ENCODE measurements at regions not wholly inside any gene's neighbourhood (a gene's known extent, or its start where the extent isn't known, plus 50 kb on each side); places are given as distances from the start of the nearest gene placed in this dataset.

DNA sequence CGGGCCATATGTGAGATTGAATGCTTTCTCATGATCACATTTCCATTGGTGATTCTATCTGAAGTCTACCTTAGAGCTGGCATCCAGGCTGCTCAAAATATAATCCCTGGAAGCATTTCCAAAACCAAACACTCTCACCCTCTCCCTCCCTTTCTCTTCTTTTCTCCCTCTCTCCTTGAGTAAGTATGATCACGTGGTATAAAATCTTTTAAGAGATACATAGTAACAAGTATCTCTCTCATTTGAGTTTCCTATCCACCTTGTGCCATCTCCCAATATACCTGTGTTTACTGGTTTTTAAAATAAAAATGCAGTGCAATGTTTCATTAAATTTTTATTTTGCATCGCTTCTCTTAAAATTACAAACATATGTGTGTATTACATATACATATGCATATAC is 350.9 kb upstream of the KCNH8 start:
- Mint-ChIP-seq H3K4me3 (no peak overlapping the region), H3K36me3 (no peaks in the 10 kb centered on the region), H3K27ac (no peak overlapping the region), H3K9me3 (no peaks in the 10 kb centered on the region), H3K4me1 (no peaks in the 10 kb centered on the region), H3K27me3 (ENCODE audit: low read depth in 2 of 2) (peaks cover 2 to 6% of the 10 kb centered on the region in 2 donors)
- no peak overlapping the region for H3K4me3 ChIP-seq (ENCODE audit: low read length)
- H3K27ac ChIP-seq (ENCODE audit: low read length): no peak overlapping the region
- H3K27me3 ChIP-seq (ENCODE audit: control insufficient read depth, insufficient read depth, low read length): no peaks in the 10 kb centered on the region
- no peaks in the 10 kb centered on the region for H3K4me1 ChIP-seq (ENCODE audit: control insufficient read depth, insufficient read depth, low read length)
- no peaks in the 10 kb centered on the region for H3K9me3 ChIP-seq (ENCODE audit: control insufficient read depth, insufficient read depth, low read length)
- TF ChIP-seq, protein P1, sequence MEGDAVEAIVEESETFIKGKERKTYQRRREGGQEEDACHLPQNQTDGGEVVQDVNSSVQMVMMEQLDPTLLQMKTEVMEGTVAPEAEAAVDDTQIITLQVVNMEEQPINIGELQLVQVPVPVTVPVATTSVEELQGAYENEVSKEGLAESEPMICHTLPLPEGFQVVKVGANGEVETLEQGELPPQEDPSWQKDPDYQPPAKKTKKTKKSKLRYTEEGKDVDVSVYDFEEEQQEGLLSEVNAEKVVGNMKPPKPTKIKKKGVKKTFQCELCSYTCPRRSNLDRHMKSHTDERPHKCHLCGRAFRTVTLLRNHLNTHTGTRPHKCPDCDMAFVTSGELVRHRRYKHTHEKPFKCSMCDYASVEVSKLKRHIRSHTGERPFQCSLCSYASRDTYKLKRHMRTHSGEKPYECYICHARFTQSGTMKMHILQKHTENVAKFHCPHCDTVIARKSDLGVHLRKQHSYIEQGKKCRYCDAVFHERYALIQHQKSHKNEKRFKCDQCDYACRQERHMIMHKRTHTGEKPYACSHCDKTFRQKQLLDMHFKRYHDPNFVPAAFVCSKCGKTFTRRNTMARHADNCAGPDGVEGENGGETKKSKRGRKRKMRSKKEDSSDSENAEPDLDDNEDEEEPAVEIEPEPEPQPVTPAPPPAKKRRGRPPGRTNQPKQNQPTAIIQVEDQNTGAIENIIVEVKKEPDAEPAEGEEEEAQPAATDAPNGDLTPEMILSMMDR (IDR thresholded peaks at IDR 0.05): no peak
- no peaks in the 10 kb centered on the region for H3K36me3 ChIP-seq (ENCODE audit: control insufficient read depth, insufficient read depth, low read length)
- 96% methylated on average over 2 of the region's 3 CpGs for WGBS (ENCODE audit: insufficient coverage)
- intact Hi-C loops (cut with micrococcal nuclease): no loop called here
- DNase-seq (no peak), ATAC-seq (no peak)

DNA sequence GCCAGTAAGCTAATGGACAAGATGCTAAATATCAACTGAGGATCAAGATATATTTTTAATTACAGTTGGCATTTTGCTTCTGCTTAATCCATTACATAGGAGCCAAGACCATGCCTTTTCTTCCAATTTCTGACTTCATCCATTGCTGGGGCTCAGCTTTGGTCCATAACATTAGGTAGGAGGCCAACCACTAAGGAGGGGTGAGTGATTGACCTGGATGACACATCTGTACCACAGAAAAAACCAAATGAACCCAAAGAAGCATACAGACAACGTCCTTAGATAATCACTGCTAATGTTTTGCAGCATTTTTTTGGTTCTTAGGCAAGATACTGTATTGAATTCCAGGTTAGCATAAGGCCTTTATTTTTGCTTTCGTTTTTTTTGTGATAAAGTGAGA is 353.2 kb upstream of the KCNH8 start:
- Histone ChIP-seq H3K27ac (ENCODE audit: low read length) (no peak overlapping the region), H3K36me3 (ENCODE audit: control insufficient read depth, insufficient read depth, low read length) (no peaks in the 10 kb centered on the region), H3K4me3 (ENCODE audit: low read length) (no peak overlapping the region), H3K9me3 (ENCODE audit: control insufficient read depth, insufficient read depth, low read length) (no peaks in the 10 kb centered on the region), H3K27me3 (ENCODE audit: control insufficient read depth, insufficient read depth, low read length) (no peaks in the 10 kb centered on the region), H3K4me1 (ENCODE audit: control insufficient read depth, insufficient read depth, low read length) (no peaks in the 10 kb centered on the region)
- no peaks in the 10 kb centered on the region for H3K36me3 Mint-ChIP-seq
- intact Hi-C loops (cut with micrococcal nuclease): no loop called here
- WGBS (ENCODE audit: insufficient coverage): 50% methylated on average over 2 of the region's 2 CpGs
- TF ChIP-seq, protein P1 (IDR thresholded peaks at IDR 0.05): no peak
- DNase-seq (no peak), ATAC-seq (no peak)
- no peak overlapping the region for H3K27ac Mint-ChIP-seq
- H3K27me3 Mint-ChIP-seq (ENCODE audit: low read depth in 2 of 2): no peaks in the 10 kb centered on the region
- no peaks in the 10 kb centered on the region for H3K4me1 Mint-ChIP-seq
- no peak overlapping the region for H3K4me3 Mint-ChIP-seq
- H3K9me3 Mint-ChIP-seq: no peaks in the 10 kb centered on the region

DNA sequence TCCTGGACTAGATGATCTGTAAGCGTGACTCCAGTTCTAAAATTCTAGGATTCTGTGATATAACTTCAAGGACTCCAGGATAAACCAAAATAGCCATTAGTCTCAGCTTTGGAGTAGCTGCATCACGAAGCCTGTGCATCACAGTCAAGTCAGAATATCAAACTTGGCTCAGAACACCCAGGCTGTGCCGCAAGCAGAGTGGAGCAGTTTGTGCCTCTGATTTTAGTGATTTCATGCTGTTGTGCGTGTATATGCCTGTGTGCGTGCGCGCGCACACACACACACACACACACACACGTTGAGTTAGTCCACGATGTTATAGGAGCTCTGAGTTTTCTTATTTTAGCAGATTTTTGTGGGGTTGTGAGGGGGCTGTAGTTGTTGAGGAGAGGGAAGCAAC is 356.6 kb upstream of the KCNH8 start:
- intact Hi-C loops (cut with micrococcal nuclease): no loop called here
- no peaks in the 10 kb centered on the region for H3K9me3 ChIP-seq (ENCODE audit: control insufficient read depth, insufficient read depth, low read length)
- Mint-ChIP-seq H3K4me1 (no peaks in the 10 kb centered on the region), H3K36me3 (no peaks in the 10 kb centered on the region), H3K27me3 (ENCODE audit: low read depth in 2 of 2) (no peaks in the 10 kb centered on the region), H3K9me3 (no peaks in the 10 kb centered on the region), H3K27ac (no peak overlapping the region), H3K4me3 (no peak overlapping the region)
- H3K36me3 ChIP-seq (ENCODE audit: control insufficient read depth, insufficient read depth, low read length): no peaks in the 10 kb centered on the region
- no peak overlapping the region for H3K27ac ChIP-seq (ENCODE audit: low read length)
- 91% methylated on average over 3 of the region's 10 CpGs for WGBS (ENCODE audit: insufficient coverage)
- no peaks in the 10 kb centered on the region for H3K27me3 ChIP-seq (ENCODE audit: control insufficient read depth, insufficient read depth, low read length)
- ATAC-seq (no peak), DNase-seq (no peak)
- TF ChIP-seq, protein P1 (IDR thresholded peaks at IDR 0.05): no peak
- H3K4me3 ChIP-seq (ENCODE audit: low read length): no peak overlapping the region
- no peaks in the 10 kb centered on the region for H3K4me1 ChIP-seq (ENCODE audit: control insufficient read depth, insufficient read depth, low read length)

DNA sequence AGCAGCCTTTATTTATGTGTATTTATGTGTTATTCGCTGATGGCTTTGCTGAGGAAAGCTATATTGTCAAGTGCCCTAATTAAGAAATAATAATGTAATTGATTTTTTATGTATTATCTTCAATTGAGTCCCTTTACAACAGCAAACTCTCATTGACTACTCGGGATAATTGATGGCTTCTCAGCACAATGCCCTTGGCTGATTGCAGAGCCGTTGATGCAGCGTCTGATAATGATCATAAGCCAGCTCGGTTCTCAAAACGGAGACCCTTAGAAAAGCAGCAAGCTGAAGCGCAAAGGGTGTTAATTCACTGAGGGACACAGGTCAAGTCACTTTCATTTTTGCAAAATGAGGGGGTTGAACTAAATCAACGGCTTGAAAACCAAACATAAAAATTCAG is 357.1 kb upstream of the KCNH8 start:
- no peaks in the 10 kb centered on the region for H3K36me3 Mint-ChIP-seq
- intact Hi-C loops (cut with micrococcal nuclease): no loop called here
- ATAC-seq: no peak
- no peaks in the 10 kb centered on the region for H3K27me3 Mint-ChIP-seq (ENCODE audit: low read depth in 2 of 2)
- no peaks in the 10 kb centered on the region for H3K9me3 Mint-ChIP-seq
- H3K27ac Mint-ChIP-seq: no peak overlapping the region
- no peaks in the 10 kb centered on the region for H3K4me1 Mint-ChIP-seq
- WGBS (ENCODE audit: insufficient coverage): 91% methylated on average over 8 of the region's 8 CpGs
- Histone ChIP-seq H3K9me3 (ENCODE audit: control insufficient read depth, insufficient read depth, low read length) (no peaks in the 10 kb centered on the region), H3K4me3 (ENCODE audit: low read length) (no peak overlapping the region), H3K4me1 (ENCODE audit: control insufficient read depth, insufficient read depth, low read length) (no peaks in the 10 kb centered on the region), H3K36me3 (ENCODE audit: control insufficient read depth, insufficient read depth, low read length) (no peaks in the 10 kb centered on the region), H3K27me3 (ENCODE audit: control insufficient read depth, insufficient read depth, low read length) (no peaks in the 10 kb centered on the region), H3K27ac (ENCODE audit: low read length) (no peak overlapping the region)
- DNase-seq: no peak
- TF ChIP-seq, protein P1 (IDR thresholded peaks at IDR 0.05): no peak
- no peak overlapping the region for H3K4me3 Mint-ChIP-seq
